ENCODE measurements at regions not wholly inside any gene's neighbourhood (a gene's known extent, or its start where the extent isn't known, plus 50 kb on each side); places are given as distances from the start of the nearest gene placed in this dataset.

DNA sequence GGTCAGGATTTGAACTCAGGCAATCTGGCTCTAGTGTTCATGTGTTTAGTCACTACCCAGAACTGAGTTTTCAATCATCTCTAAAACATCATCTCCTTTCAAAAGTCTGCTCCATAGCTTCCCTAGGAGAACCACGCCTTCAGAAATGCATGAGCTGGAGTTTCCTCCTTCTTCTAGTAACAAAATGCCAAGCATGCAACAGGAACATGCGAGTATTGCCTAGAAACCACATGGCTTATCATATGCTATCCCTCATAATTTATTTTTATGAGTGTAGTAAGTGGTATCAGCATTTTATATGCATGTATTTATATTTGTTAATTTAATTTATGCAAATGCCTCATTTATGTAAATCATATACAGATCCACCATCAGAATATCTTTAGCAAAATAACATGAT lies 170.9 kb downstream of the RAB11FIP2 start:
- Mint-ChIP-seq H3K36me3 (ENCODE audit: low read depth) (no peaks in the 10 kb centered on the region), H3K27me3 (peaks cover 3% of the 10 kb centered on the region), H3K4me1 (ENCODE audit: low read depth) (no peaks in the 10 kb centered on the region), H3K4me3 (no peak overlapping the region), H3K9me3 (no peaks in the 10 kb centered on the region), H3K27ac (no peak overlapping the region)
- DNase-seq, result no peak

DNA sequence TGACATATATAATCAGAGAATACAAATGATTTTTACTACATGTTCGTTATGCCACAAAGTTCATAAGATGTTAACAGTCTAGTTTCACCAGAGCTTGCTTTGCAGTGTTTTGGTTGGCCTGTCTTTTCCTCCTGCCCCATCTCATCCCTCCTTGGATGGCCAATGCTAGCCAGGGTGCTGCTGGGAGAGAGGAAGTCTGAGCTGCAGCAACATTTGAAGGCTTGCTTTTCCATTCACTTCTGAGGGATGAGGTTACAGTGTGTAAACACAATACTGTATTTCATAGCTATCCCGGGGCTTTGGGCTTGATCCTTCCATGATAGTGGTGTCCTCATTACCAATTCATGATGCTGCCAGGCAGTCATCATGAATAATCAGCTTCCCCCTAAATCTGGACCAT lies 170.5 kb downstream of the RAB11FIP2 start:
- Mint-ChIP-seq H3K9me3 (no peaks in the 10 kb centered on the region), H3K4me3 (no peak overlapping the region), H3K27ac (no peak overlapping the region), H3K36me3 (ENCODE audit: low read depth) (no peaks in the 10 kb centered on the region), H3K4me1 (ENCODE audit: low read depth) (no peaks in the 10 kb centered on the region), H3K27me3 (peaks cover 4% of the 10 kb centered on the region)
- DNase-seq, result no peak

DNA sequence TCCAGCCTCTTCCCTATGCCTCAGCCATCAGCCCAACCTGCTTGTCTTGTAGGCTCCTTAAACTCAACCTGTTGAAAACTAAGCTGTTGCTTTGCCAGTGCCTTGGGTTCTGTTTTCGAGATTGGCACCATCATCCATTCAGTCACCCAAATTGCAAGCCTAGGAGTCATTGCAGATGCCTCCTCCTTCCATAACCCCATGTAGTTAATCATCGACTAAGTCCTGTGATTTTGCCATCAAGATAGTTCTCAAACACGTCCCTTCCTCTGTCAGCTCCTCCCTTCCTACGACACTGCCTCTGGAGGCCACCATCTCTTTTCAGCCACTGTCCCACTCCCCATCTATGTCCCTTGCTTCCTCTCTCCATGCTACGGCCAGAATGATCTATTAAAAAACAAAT lies 168.1 kb downstream of the RAB11FIP2 start:
- Mint-ChIP-seq H3K27ac (no peak overlapping the region), H3K27me3 (peaks cover 9% of the 10 kb centered on the region), H3K36me3 (ENCODE audit: low read depth) (no peaks in the 10 kb centered on the region), H3K4me3 (no peak overlapping the region), H3K4me1 (ENCODE audit: low read depth) (no peaks in the 10 kb centered on the region), H3K9me3 (no peaks in the 10 kb centered on the region)
- no peak for DNase-seq

DNA sequence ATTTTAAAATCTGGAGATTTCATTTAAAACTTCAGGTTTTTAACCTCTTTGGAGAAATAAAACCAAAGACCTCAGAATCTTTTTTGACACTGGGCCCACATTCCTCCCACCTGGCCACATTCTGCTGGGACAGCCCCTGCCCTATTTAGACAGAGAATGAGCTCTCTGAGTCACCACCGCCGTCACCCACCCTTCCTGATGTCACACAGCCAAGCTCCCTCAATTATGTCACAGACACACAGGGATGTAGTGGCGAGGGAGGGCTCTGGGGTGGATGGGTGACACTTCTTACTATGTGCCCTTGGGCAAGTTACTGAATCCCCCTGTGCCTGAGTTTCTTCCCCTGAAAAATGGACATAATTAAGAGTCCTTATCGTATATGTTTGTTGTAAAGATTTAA lies 162.6 kb downstream of the RAB11FIP2 start:
- DNase-seq, result no peak
- H3K4me3 Mint-ChIP-seq, result no peak overlapping the region
- H3K27ac Mint-ChIP-seq, result no peak overlapping the region
- H3K27me3 Mint-ChIP-seq, result peaks cover 21% of the 10 kb centered on the region
- H3K4me1 Mint-ChIP-seq (ENCODE audit: low read depth), result no peaks in the 10 kb centered on the region
- no peaks in the 10 kb centered on the region for H3K36me3 Mint-ChIP-seq (ENCODE audit: low read depth)
- no peaks in the 10 kb centered on the region for H3K9me3 Mint-ChIP-seq

DNA sequence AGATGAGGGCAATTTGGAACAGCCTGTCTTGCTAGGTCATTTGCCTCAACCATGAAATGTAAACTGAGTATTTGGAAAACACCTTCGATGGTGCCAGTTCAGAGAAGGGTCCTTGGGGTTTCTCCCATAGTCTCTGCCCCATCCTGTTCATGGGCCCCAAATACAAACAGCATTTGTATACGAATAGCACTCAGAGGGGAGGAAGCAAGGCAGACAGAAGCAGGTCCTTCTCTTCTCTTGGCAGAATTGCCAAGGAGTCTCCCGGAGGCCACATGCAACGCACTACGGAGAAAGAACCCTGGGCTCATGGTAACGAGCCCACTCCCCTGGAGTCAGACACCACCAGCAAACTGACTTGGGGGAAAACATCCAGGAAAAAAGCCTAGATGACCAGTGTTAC lies 162.1 kb downstream of the RAB11FIP2 start:
- Mint-ChIP-seq H3K4me1 (ENCODE audit: low read depth) (no peaks in the 10 kb centered on the region), H3K36me3 (ENCODE audit: low read depth) (no peaks in the 10 kb centered on the region), H3K9me3 (no peaks in the 10 kb centered on the region), H3K27ac (no peak overlapping the region), H3K4me3 (no peak overlapping the region), H3K27me3 (peaks cover 22% of the 10 kb centered on the region)
- DNase-seq, result no peak

DNA sequence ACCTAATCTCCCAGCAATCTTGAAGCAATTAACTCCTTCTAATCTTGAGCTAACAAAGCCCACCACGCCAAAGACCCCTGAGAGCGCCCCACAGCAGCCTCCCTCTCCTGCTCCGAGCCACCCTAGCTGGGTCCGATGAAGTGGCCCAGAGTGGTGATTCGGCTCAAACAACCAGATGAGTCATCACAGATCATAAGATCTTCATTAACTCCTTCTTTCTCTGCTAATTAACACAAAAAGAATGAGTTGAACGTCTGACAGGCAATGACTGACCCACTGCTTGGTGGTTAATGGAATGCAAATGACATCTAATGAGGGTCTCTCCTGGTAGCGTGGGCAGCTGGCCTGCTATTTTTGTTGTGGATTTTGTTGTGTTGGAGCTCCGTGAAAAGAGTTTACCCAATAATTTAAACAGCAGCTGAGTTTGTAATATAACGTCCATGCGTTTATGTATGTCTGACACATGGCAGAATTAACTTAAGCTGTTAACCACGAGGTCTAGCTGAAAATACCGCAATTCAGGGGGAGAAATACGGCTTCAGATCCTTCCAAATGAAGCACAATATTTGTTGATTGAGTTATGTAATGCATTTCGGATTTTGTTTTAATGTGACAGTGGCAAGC lies 161.4 kb downstream of the RAB11FIP2 start:
- Mint-ChIP-seq H3K27me3 (peaks cover 25% of the 10 kb centered on the region), H3K4me1 (ENCODE audit: low read depth) (no peaks in the 10 kb centered on the region), H3K36me3 (ENCODE audit: low read depth) (no peaks in the 10 kb centered on the region), H3K4me3 (no peak overlapping the region), H3K27ac (no peak overlapping the region), H3K9me3 (no peaks in the 10 kb centered on the region)
- DNase-seq, result no peak

DNA sequence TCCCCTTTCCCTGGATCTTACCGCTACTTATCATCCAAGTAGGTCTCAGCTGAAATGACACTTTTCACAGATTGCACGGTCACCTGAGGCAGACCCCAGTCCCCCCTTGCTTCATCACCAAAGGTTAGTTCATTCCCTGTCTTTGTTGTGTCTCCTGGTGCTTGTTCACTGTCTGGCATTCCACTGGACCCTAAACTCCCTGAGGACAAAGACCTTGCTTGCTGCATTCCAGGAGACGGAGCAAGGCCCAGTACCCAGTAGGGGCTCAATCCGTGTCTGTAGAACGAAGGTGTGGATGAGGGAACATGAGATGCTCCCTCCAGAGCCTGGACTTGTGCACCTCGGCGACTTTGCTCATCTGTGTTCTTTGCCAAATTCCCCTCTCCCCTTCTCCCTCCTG lies 160.0 kb downstream of the RAB11FIP2 start:
- Mint-ChIP-seq H3K9me3 (no peaks in the 10 kb centered on the region), H3K27me3 (peaks cover 24% of the 10 kb centered on the region), H3K4me3 (no peak overlapping the region), H3K36me3 (ENCODE audit: low read depth) (no peaks in the 10 kb centered on the region), H3K4me1 (ENCODE audit: low read depth) (no peaks in the 10 kb centered on the region), H3K27ac (no peak overlapping the region)
- DNase-seq, result no peak

DNA sequence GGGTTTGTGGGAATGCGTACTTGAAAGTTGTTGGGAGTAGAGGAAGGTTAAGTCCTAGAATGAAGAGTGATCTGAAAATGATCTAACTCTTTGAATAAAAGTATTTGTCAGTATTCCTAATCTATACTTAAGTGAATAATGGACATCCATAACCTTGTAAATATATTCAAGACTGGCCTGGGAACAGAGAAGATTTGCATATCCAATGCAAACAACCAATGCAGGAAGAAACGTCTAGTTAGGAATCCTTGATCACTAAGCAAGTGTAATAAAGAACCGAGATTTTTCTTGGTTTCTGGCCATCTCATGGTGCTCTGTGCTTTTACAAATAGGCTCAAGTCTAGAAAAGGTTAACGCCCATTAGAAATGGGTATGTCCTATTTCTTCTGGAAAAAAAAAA lies 157.1 kb downstream of the RAB11FIP2 start:
- H3K4me1 Mint-ChIP-seq (ENCODE audit: low read depth), result peaks cover 5% of the 10 kb centered on the region
- no peak for DNase-seq
- no peak overlapping the region for H3K4me3 Mint-ChIP-seq
- H3K27ac Mint-ChIP-seq, result no peak overlapping the region
- peaks cover 41% of the 10 kb centered on the region for H3K27me3 Mint-ChIP-seq
- H3K36me3 Mint-ChIP-seq (ENCODE audit: low read depth), result no peaks in the 10 kb centered on the region
- H3K9me3 Mint-ChIP-seq, result no peaks in the 10 kb centered on the region

DNA sequence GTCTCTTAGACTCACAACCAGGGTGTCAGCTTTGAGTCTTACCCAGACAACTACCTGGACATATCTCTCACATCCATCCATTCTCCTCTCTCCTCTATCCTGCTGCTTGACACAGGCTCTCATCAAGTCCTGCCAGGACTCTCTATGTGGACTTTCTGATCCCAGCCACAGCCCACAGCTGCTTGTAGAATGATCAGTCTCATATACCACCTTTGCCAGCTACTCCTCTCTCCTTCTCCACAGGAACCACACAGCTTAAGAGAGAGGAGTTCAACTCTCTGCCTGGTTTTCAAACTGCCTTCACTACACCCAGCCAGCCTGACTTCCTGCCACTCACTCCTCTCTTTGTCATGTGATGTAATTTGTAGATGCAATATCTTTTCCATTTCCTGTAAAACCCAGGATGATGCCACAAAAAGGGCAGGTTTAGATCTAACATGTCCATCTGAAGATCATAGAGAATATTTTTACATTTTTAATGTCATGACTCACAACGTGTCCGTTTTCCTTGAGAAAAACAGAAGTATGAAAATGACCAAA lies 154.0 kb downstream of the RAB11FIP2 start:
- Mint-ChIP-seq H3K4me3 (no peak overlapping the region), H3K9me3 (peaks cover 2% of the 10 kb centered on the region), H3K36me3 (ENCODE audit: low read depth) (no peaks in the 10 kb centered on the region), H3K27ac (no peak overlapping the region), H3K4me1 (ENCODE audit: low read depth) (peaks cover 5% of the 10 kb centered on the region), H3K27me3 (peaks cover 42% of the 10 kb centered on the region)
- DNase-seq, result no peak

DNA sequence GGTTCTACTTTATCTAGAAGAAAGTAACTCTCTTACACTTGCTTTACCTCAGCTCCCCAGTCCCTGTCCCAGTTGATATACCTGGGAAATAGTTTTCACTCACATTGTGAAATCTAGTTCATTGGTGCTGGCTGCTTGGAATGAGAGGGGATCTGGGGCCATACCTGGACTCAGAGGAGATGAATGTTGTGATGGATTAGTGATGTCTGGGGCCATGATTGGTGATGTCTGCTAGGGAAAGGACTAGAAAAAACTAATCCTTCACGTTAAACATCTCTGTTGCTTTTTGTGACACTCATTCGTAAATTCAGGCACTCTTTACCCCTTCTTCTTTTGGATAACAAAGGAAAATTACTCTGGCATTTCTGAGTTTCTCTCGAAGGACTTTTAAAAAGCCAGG lies 152.4 kb downstream of the RAB11FIP2 start:
- DNase-seq, result no peak
- H3K27ac Mint-ChIP-seq, result no peak overlapping the region
- peaks cover 2% of the 10 kb centered on the region for H3K9me3 Mint-ChIP-seq
- H3K36me3 Mint-ChIP-seq (ENCODE audit: low read depth), result no peaks in the 10 kb centered on the region
- no peak overlapping the region for H3K4me3 Mint-ChIP-seq
- peaks cover 5% of the 10 kb centered on the region for H3K4me1 Mint-ChIP-seq (ENCODE audit: low read depth)
- H3K27me3 Mint-ChIP-seq, result peaks cover 45% of the 10 kb centered on the region

DNA sequence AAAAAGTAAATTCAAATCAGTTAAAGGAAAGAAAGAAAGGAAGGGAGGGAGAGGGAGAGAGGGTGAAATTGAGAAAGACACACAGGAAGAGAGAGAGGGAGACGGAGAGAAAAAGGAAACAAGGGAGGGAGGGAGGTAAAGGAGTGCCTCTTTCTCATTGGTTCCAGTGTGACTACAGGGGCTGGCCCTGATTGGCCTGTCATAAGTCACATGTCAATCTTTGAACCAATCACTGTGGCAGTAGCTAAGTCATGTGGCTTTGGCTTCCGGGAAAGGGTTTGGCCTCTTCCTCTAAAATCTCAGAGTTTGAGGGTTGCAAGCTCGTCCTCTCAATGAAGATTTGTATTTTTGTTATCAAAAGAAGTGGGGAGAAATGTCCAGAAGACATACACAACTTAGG lies 150.2 kb downstream of the RAB11FIP2 start:
- Mint-ChIP-seq H3K4me1 (ENCODE audit: low read depth) (peaks cover 5% of the 10 kb centered on the region), H3K27me3 (peaks cover 44% of the 10 kb centered on the region), H3K36me3 (ENCODE audit: low read depth) (no peaks in the 10 kb centered on the region), H3K4me3 (no peak overlapping the region), H3K9me3 (peaks cover 2% of the 10 kb centered on the region), H3K27ac (no peak overlapping the region)
- no peak for DNase-seq

DNA sequence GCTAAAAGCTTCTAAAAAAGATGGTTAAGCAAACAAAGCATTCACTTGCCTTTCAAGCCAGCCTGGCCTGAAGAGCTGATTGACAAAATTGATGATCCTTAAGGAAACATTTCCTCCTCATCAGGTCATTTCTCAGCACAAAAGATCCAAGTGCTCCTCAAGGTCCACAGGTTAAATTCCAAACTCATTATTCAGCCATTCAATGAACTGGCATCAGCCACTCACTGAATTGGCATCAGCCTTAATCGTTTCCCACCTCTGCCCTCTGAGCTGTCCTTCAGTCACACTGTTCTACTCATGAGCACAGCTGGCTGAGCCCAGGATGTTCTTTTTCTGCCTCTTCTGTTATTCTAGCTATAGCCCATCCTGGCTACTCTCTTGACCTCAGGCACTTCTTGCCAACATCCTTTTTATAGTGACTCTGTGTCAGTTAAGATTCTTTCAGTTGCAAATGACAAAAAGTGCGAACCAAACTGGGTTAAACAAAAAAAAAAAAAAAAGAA lies 147.5 kb downstream of the RAB11FIP2 start:
- Mint-ChIP-seq H3K9me3 (peaks cover 2% of the 10 kb centered on the region), H3K4me1 (ENCODE audit: low read depth) (no peaks in the 10 kb centered on the region), H3K27me3 (peaks cover 35% of the 10 kb centered on the region), H3K36me3 (ENCODE audit: low read depth) (no peaks in the 10 kb centered on the region), H3K27ac (no peak overlapping the region), H3K4me3 (no peak overlapping the region)
- DNase-seq, result no peak

DNA sequence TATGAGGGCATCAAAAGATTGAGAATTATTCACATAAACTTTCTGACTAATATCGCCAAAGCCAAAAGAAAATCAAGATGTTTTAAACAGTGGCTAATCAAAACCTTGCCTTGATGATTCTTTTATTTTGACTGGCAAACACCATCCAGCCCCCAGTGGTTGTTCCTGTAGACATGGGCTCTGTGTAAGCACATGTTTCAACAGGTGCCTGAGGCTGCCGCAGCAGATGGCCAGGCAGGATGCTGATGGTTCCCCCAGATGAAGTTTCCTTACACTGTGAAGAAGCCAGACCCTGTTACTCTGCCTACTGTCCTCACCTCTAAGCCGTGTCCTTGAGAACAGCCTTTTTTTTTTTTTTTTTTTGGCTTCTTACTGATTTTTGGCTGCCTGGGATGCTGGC lies 146.5 kb downstream of the RAB11FIP2 start:
- Mint-ChIP-seq H3K27me3 (peaks cover 34% of the 10 kb centered on the region), H3K36me3 (ENCODE audit: low read depth) (no peaks in the 10 kb centered on the region), H3K4me3 (no peak overlapping the region), H3K9me3 (peaks cover 2% of the 10 kb centered on the region), H3K4me1 (ENCODE audit: low read depth) (no peaks in the 10 kb centered on the region), H3K27ac (no peak overlapping the region)
- no peak for DNase-seq

DNA sequence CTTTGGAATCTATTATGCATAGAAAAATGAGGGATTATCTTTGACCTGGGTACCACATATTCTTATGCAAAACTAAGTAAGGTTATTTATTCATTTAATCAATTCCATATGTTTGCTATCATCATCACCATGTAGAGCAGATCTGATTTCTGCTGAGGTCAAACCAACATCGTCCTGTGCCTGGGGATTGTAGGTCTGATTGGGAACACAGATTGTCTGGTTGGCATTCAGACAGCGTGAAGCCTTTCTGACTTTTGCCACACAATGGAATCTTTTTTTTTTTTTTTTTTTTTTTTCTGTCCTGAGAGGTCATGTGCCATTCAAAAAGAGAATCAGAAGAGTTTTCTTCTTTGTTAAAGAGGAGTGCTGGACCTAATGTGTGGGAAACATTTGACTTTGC lies 142.9 kb downstream of the RAB11FIP2 start:
- DNase-seq, result no peak
- peaks cover 43% of the 10 kb centered on the region for H3K27me3 Mint-ChIP-seq
- no peak overlapping the region for H3K27ac Mint-ChIP-seq
- no peaks in the 10 kb centered on the region for H3K36me3 Mint-ChIP-seq (ENCODE audit: low read depth)
- no peaks in the 10 kb centered on the region for H3K4me1 Mint-ChIP-seq (ENCODE audit: low read depth)
- H3K4me3 Mint-ChIP-seq, result no peak overlapping the region
- H3K9me3 Mint-ChIP-seq, result no peaks in the 10 kb centered on the region

DNA sequence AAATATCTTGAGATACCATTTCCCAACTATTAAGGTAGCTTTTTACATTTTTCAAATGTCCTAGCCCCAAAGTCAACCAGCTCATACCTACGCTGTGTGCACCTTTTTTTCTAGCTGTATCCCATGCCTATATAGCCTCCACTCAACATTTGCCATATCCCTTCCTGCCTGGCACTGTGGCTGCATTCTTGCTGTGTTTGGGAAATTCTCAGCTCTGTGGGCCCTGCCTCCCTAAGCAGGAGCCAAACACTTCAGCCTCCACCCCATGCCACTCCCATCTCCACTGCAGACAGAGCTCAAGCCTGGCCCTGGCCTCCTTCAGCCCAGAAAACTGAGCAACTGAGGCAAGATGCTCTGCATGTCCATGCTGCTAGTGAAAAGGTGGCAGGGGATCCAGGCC lies 141.3 kb downstream of the RAB11FIP2 start:
- Mint-ChIP-seq H3K27me3 (peaks cover 49% of the 10 kb centered on the region), H3K4me1 (ENCODE audit: low read depth) (no peaks in the 10 kb centered on the region), H3K36me3 (ENCODE audit: low read depth) (no peaks in the 10 kb centered on the region), H3K27ac (no peak overlapping the region), H3K9me3 (no peaks in the 10 kb centered on the region), H3K4me3 (no peak overlapping the region)
- no peak for DNase-seq

DNA sequence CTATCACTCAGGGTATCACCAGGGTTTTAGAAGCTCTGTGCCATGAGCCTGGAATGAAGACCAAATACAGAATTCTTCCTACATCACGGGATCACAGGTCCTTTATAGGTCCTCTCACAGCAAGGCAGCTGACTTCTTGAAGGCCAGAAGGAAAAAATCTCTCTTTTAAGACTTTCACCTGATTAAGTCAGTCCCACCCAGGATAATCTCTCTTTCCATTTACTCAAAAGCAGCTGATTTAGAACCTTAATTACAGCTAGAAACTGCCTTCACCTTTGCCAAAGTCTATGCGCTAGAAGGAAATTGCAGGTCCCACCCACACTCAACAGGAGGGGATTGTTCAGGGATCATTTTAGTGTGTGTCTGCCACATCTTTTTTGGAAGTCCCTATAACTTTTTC lies 135.1 kb downstream of the RAB11FIP2 start:
- H3K4me1 Mint-ChIP-seq (ENCODE audit: low read depth), result no peaks in the 10 kb centered on the region
- H3K36me3 Mint-ChIP-seq (ENCODE audit: low read depth), result no peaks in the 10 kb centered on the region
- no peak overlapping the region for H3K4me3 Mint-ChIP-seq
- no peak for DNase-seq
- H3K27me3 Mint-ChIP-seq, result peaks cover 55% of the 10 kb centered on the region
- no peaks in the 10 kb centered on the region for H3K9me3 Mint-ChIP-seq
- H3K27ac Mint-ChIP-seq, result no peak overlapping the region

All from activated T-cell treated with anti-CD3 and anti-CD28 coated beads, Interleukin-2, amount 50 U/mL, for 24 hours (primary cell).